ENCODE measurements at regions not wholly inside any gene's neighbourhood (a gene's known extent, or its start where the extent isn't known, plus 50 kb on each side); places are given as distances from the start of the nearest gene placed in this dataset.

GRCh38 chr10:63788152-63788821 lies 267.1 kb downstream of the REEP3 start:
- no peak for TF ChIP-seq CTCF (IDR thresholded peaks at IDR 0.05)
- TF ChIP-seq POLR2A (IDR thresholded peaks at IDR 0.05) = no peak
